Gastroesophageal sphincter (tissue), 4 donors: ENCODE measurements at regions not wholly inside any gene's neighbourhood (a gene's known extent, or its start where the extent isn't known, plus 50 kb on each side); places are given as distances from the start of the nearest gene placed in this dataset.
"Not testable (repeated sequence)": the region's sequence is repeated elsewhere in the genome, so short reads cannot be mapped to it uniquely, and the experiment has no call there.

Source experiments
- ATAC-seq: fragments of 150-250 bp; one replicate; pipeline ENCODE4 v1.9.1; 2016; ENCODE audit warnings: mild to moderate bottlenecking, moderate library complexity
- H3K27ac ChIP-seq, 4 donors: fragments of 200-600 bp; sonication (generic) in 3 of 4; 1 replicate in 3 of 4; 2 replicates in 1 of 4; pipeline ENCODE4 v1.5.1; 2016 to 2019
- H3K27me3 ChIP-seq: fragments of 200-600 bp; sonication (generic); one replicate; pipeline ENCODE4 v1.5.1; 2019
- H3K36me3 ChIP-seq, 2 donors: fragments of 200-600 bp; sonication (generic); one replicate each; pipeline ENCODE4 v1.5.1; 2019; ENCODE audit warnings: control low read depth in 1 of 2
- H3K4me1 ChIP-seq, 3 donors: fragments of 200-600 bp; sonication (generic); 1 replicate in 2 of 3; 2 replicates in 1 of 3; pipeline ENCODE4 v1.5.1; 2016 to 2019; ENCODE audit warnings: control low read depth in 2 of 3
- H3K4me3 ChIP-seq, 2 donors: fragments of 200-600 bp; sonication (generic); one replicate each; pipeline ENCODE4 v1.5.1; 2019; ENCODE audit warnings: mild to moderate bottlenecking in 1 of 2, moderate library complexity in 1 of 2
- H3K9me3 ChIP-seq, 3 donors: fragments of 200-600 bp; sonication (generic); one replicate each; pipeline ENCODE4 v1.5.1; 2017 to 2019; ENCODE audit warnings: control low read depth in 2 of 3
- CTCF ChIP-seq, 4 experiments: fragments of 200-600 bp in 2 of 4; fragments of 450-650 bp in 2 of 4; sonication (generic) in 1 of 4; IDR thresholded peaks; one replicate each; pipeline ENCODE4 v1.5.1; 2017 to 2019; ENCODE audit warnings: antibody characterized with exemption in 4 of 4, mild to moderate bottlenecking in 2 of 4, moderate library complexity in 2 of 4
- EP300 ChIP-seq: sonication (generic); formaldehyde crosslinking; IDR thresholded peaks from one replicate; pipeline ENCODE4 v1.6.1; 2017; ENCODE audit warnings: antibody characterized with exemption, mild to moderate bottlenecking
- POLR2A ChIP-seq, 2 donors: fragments of 450-650 bp; IDR thresholded peaks; one replicate each; pipeline ENCODE4 v1.6.1; 2017; ENCODE audit warnings: antibody characterized with exemption in 2 of 2, mild to moderate bottlenecking in 2 of 2, moderate library complexity in 1 of 2
- POLR2AphosphoS5 ChIP-seq: sonication (generic); formaldehyde crosslinking; IDR thresholded peaks from one replicate; pipeline ENCODE4 v1.6.1; 2017; ENCODE audit warnings: antibody characterized with exemption
- WGBS, 2 donors: methylation state at CpG; one replicate each; pipeline ENCODE4 v1.1.5; 2018; ENCODE audit warnings: low coverage in 1 of 2; 5-methylcytosine and 5-hydroxymethylcytosine counted together

GRCh38 chr20:57977141-57977540, 251.3 kb downstream of the ANKRD60 start:
- Histone ChIP-seq H3K27ac (no peak overlapping the region), H3K4me3 (no peak overlapping the region), H3K9me3 (peaks cover 0 to 2% (median 0%) of the 10 kb centered on the region in 3 donors), H3K27me3 (no peaks in the 10 kb centered on the region), H3K4me1 (peaks cover 0 to 7% (median 0%) of the 10 kb centered on the region in 3 donors), H3K36me3 (no peaks in the 10 kb centered on the region)
- no peak for ATAC-seq
- no peak for TF ChIP-seq POLR2AphosphoS5
- no peak for TF ChIP-seq EP300
- TF ChIP-seq POLR2A (IDR thresholded peaks at IDR 0.05): no peak
- TF ChIP-seq CTCF (IDR thresholded peaks at IDR 0.05): no peak
- no CpG with 5 or more reads among the region's 10 CpGs for WGBS, 2 donors

DNA sequence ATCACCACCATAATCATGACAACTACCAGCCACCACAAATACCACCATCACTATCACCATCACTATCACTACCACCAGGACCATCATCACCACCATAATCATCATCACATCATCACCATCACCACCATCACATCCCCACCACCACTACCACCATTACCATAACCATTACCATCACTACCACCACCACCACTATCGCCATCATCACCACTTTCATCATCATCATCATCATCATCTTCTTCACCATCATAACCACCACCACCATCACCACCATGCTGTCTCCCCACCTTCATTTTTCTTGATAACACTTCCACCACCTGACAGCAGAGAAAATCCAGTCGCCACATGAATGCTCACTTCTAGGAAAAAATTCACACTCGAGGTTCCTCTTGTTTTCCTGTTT, 253.6 kb downstream of the ANKRD60 start:
- 97 to 100% methylated on average over 2 to 3 of the region's 3 CpGs for WGBS, 2 donors

GRCh38 chr20:57973886-57974285, 254.6 kb downstream of the ANKRD60 start:
- 89 to 100% methylated on average over 1 to 2 of the region's 3 CpGs for WGBS, 2 donors
- Histone ChIP-seq H3K27me3 (peaks cover 10% of the 10 kb centered on the region), H3K9me3 (peaks cover 0 to 5% (median 0%) of the 10 kb centered on the region in 3 donors), H3K4me3 (no peak overlapping the region), H3K36me3 (no peaks in the 10 kb centered on the region), H3K27ac (no peak overlapping the region), H3K4me1 (peaks cover 0 to 7% (median 0%) of the 10 kb centered on the region in 3 donors)
- no peak for ATAC-seq
- TF ChIP-seq POLR2AphosphoS5 (no peak), EP300 (no peak), CTCF (IDR thresholded peaks at IDR 0.05) (no peak), POLR2A (IDR thresholded peaks at IDR 0.05) (no peak)

More for the DNA sequence above, 253.6 kb downstream of the ANKRD60 start:
- no peak for ATAC-seq
- peaks cover 0 to 7% (median 0%) of the 10 kb centered on the region in 3 donors for H3K4me1 ChIP-seq
- peaks cover 0 to 5% (median 0%) of the 10 kb centered on the region in 3 donors for H3K9me3 ChIP-seq
- no peaks in the 10 kb centered on the region for H3K36me3 ChIP-seq
- TF ChIP-seq CTCF (IDR thresholded peaks at IDR 0.05): no peak
- no peak for TF ChIP-seq POLR2AphosphoS5
- no peak for TF ChIP-seq EP300
- TF ChIP-seq POLR2A (IDR thresholded peaks at IDR 0.05): no peak
- no peak overlapping the region for H3K4me3 ChIP-seq
- H3K27ac ChIP-seq: no peak overlapping the region
- H3K27me3 ChIP-seq: peaks cover 3% of the 10 kb centered on the region

DNA sequence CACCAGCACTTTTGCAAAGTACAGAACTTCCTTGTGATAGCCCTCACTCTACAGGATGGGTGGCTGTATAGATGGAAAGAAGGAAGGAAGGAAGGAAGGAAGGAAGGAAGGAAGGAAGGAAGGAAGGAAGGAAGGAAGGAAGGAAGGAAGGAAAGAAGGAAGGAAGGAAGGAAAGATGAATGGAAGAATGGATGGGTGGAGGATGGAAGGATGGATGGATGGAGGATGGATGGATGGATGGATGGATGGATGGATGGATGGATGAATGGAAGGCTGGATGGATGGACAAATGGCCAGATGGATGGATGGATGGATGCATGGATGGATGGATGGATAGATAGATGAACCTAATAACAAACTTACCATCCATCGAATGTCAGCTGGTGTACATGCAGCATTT, 256.9 kb downstream of the ANKRD60 start:
- WGBS, 2 donors: 92 to 100% methylated on average over 1 of the region's 1 CpG
- H3K9me3 ChIP-seq, ATAC-seq, H3K4me1 ChIP-seq, H3K4me3 ChIP-seq, H3K36me3 ChIP-seq, H3K27ac ChIP-seq: not testable (repeated sequence)
- peaks cover 20% of the 10 kb centered on the region for H3K27me3 ChIP-seq

DNA sequence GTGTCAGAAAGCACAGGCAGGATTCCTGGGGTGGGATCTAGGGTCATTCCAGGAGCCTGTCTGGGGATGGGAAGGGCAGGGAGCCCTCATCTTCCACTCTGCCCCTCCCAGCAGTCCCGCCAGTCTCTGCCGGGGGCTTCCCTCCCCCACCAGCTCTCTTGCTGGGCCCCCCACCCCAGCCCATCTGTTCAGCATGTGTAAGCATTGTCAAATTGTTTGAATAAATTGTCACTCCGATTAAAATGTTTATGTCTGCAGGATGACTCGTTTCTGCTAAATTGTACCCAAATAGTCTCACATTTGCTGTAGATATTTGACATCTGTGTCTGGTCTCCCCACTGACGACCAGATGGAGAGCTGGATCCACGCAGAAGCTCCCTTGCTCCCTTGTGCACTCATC, 257.6 kb downstream of the ANKRD60 start:
- ATAC-seq: no peak
- TF ChIP-seq CTCF (IDR thresholded peaks at IDR 0.05) (no peak), POLR2AphosphoS5 (no peak), EP300 (no peak), POLR2A (IDR thresholded peaks at IDR 0.05) (no peak)
- Histone ChIP-seq H3K36me3 (no peaks in the 10 kb centered on the region), H3K4me3 (no peak overlapping the region), H3K9me3 (peaks cover 0 to 5% (median 0%) of the 10 kb centered on the region in 3 donors), H3K27ac (no peak overlapping the region), H3K27me3 (peaks cover 27% of the 10 kb centered on the region), H3K4me1 (no peaks in the 10 kb centered on the region)
- 22% methylated on average over 5 of the region's 6 CpGs; no CpG with 5 or more reads in 1 of the 2 donors for WGBS, 2 donors
